Endothelial cell of umbilical vein (primary cell): ENCODE measurements at regions not wholly inside any gene's neighbourhood (a gene's known extent, or its start where the extent isn't known, plus 50 kb on each side); places are given as distances from the start of the nearest gene placed in this dataset.

ENCODE experiments used
- BruUV-seq: library from RNA; stranded (reverse); fragments of 400-500 nt; replicated peaks from 2 replicates; lab custom pipeline; 2021; lab: Mats Ljungman, UMichigan
- CTCF ChIA-PET: fragments of 300-600, 350-600 bp; sonication (Branson Sonifier 250); formaldehyde crosslinking; loops from one replicate; lab custom pipeline; 2021; ENCODE audit warnings: antibody characterized with exemption, inconsistent platforms; lab: Charles Lee
- POLR2A ChIA-PET: fragments of 300-600, 350-600 bp; sonication (Branson Sonifier 250); formaldehyde crosslinking; loops from one replicate; lab custom pipeline; 2021; ENCODE audit warnings: antibody characterized with exemption, inconsistent platforms; lab: Charles Lee
- DNase-seq: peaks from one replicate; pipeline ENCODE4 v3.0.0-alpha.2; 2011; ENCODE audit warnings: low read depth, low spot score
- FAIRE-seq: peaks from 2 replicates; lab custom pipeline; 2011; peaks lifted over from hg19 to GRCh38; lab: Jason Lieb, UNC
- H2AFZ ChIP-seq: 2 replicates; pipeline ENCODE4 v1.6.0; 2012; ENCODE audit warnings: low read depth, low read length, control low read depth, inconsistent platforms
- H3K27ac ChIP-seq: 2 replicates; pipeline ENCODE4 v1.5.1; 2011; ENCODE audit warnings: low read depth, mild to moderate bottlenecking, control low read depth, low read length, moderate library complexity; ENCODE audit not compliant: insufficient read depth
- H3K27me3 ChIP-seq, 2 experiments: 2 replicates each; pipeline versions ENCODE4 v1.6.0 to v1.6.1; 2011; ENCODE audit warnings: low read length in 2 of 2, mixed read lengths in 1 of 2; ENCODE audit not compliant: control insufficient read depth in 2 of 2, insufficient read depth in 2 of 2
- H3K36me3 ChIP-seq, 2 experiments: 2 replicates in 1 of 2; 3 replicates in 1 of 2; pipeline ENCODE4 v1.5.1; 2011; ENCODE audit warnings: low read length in 2 of 2, mild to moderate bottlenecking in 1 of 2, moderate library complexity in 1 of 2; ENCODE audit not compliant: control insufficient read depth in 2 of 2, insufficient read depth in 2 of 2; ENCODE audit errors: extremely low read depth in 1 of 2
- H3K4me1 ChIP-seq: 3 replicates; pipeline ENCODE4 v1.5.1; 2011; ENCODE audit warnings: mild to moderate bottlenecking, low read length; ENCODE audit not compliant: control insufficient read depth, insufficient read depth; ENCODE audit errors: extremely low read depth
- H3K4me2 ChIP-seq: 2 replicates; pipeline ENCODE4 v1.6.1; 2011; ENCODE audit warnings: low read length, control low read depth, mixed read lengths; ENCODE audit not compliant: insufficient read depth
- H3K4me3 ChIP-seq, 3 experiments: fragments of 200-600 bp in 1 of 3; sonication (generic), shearing (Covaris generic) in 1 of 3; replicated peaks in 1 of 3; 2 replicates each; pipeline ENCODE4 v1.5.1; 2011 to 2016; ENCODE audit warnings: control low read depth in 3 of 3, low read length in 3 of 3, mild to moderate bottlenecking in 2 of 3, inconsistent platforms in 1 of 3, low read depth in 1 of 3, moderate library complexity in 1 of 3; ENCODE audit not compliant: insufficient read depth in 1 of 3
- H3K79me2 ChIP-seq: 2 replicates; pipeline ENCODE4 v1.6.0; 2012; ENCODE audit warnings: low read length, inconsistent platforms; ENCODE audit not compliant: control insufficient read depth, insufficient read depth
- H3K9ac ChIP-seq: replicated peaks from 2 replicates; pipeline ENCODE3; 2011; ENCODE audit warnings: low read length, control low read depth; ENCODE audit not compliant: insufficient read depth; ENCODE audit errors: extremely low read depth
- H3K9me1 ChIP-seq: replicated peaks from 3 replicates; pipeline ENCODE4 v1.6.0; 2011; ENCODE audit warnings: mild to moderate bottlenecking, low read length; ENCODE audit not compliant: control insufficient read depth, insufficient read depth; ENCODE audit errors: extremely low read depth
- H3K9me3 ChIP-seq: replicated peaks from 2 replicates; pipeline ENCODE4 v1.5.1; 2012; ENCODE audit warnings: low read length, inconsistent platforms; ENCODE audit not compliant: control insufficient read depth, insufficient read depth
- H4K20me1 ChIP-seq: replicated peaks from 2 replicates; pipeline ENCODE3; 2011; ENCODE audit warnings: mild to moderate bottlenecking, low read length; ENCODE audit not compliant: control insufficient read depth, insufficient read depth; ENCODE audit errors: extremely low read depth
- EZH2 ChIP-seq: IDR thresholded peaks from 2 replicates; pipeline ENCODE4 v1.6.1; 2012; ENCODE audit warnings: borderline replicate concordance, low read depth, mild to moderate bottlenecking, moderate library complexity, low read length, inconsistent platforms; ENCODE audit not compliant: severe bottlenecking
- FOS ChIP-seq: IDR thresholded peaks from 2 replicates; pipeline ENCODE4 v1.6.1; 2011; ENCODE audit warnings: mild to moderate bottlenecking, low read length, moderate library complexity, borderline replicate concordance; ENCODE audit not compliant: insufficient read depth
- GATA2 ChIP-seq: IDR thresholded peaks from 2 replicates; pipeline ENCODE4 v1.7.0; 2011; ENCODE audit warnings: low read depth, mild to moderate bottlenecking, moderate library complexity, mixed read lengths, low read length; ENCODE audit not compliant: insufficient read length, insufficient read depth
- JUN ChIP-seq: IDR thresholded peaks from 2 replicates; pipeline ENCODE4 v1.6.1; 2011; ENCODE audit warnings: borderline replicate concordance, low read depth; ENCODE audit not compliant: insufficient read length, insufficient read depth
- MYC ChIP-seq: IDR thresholded peaks from one replicate; pipeline ENCODE4 v1.6.1; 2011; ENCODE audit warnings: mild to moderate bottlenecking, low read depth, low read length
- POLR2A ChIP-seq: IDR thresholded peaks from 2 replicates; pipeline ENCODE4 v1.6.1; 2012; ENCODE audit warnings: low read depth, mild to moderate bottlenecking, control low read depth, low read length
- POLR2AphosphoS5 ChIP-seq: IDR thresholded peaks from 2 replicates; pipeline ENCODE4 v1.6.1; 2012; ENCODE audit warnings: low read depth, mild to moderate bottlenecking, control low read depth, low read length, moderate library complexity; ENCODE audit not compliant: insufficient read depth
- dilution Hi-C: fragments of 300-500 bp; cut with MboI; formaldehyde crosslinking; loops from one replicate; pipeline ENCODE4 v1.15.0; 2019; ENCODE audit warnings: low sequenced_read_pairs; ENCODE audit not compliant: extremely low pct_ligation_motif_present
- intact Hi-C: fragments of 100-400 bp; cut with micrococcal nuclease; formaldehyde crosslinking; loops from one replicate; pipeline ENCODE4 v1.10.0; 2022
- TF ChIP-seq, protein P1 (sequence below): IDR thresholded peaks from 2 replicates; pipeline ENCODE4 v1.6.1; 2011; ENCODE audit not compliant: insufficient read depth, insufficient read length
- TF ChIP-seq, protein P2 (sequence below), 2 donors: IDR thresholded peaks; 1 replicate in 1 of 2; 2 replicates in 1 of 2; pipeline ENCODE4 v1.5.1; 2011; ENCODE audit warnings: low read length in 2 of 2, mild to moderate bottlenecking in 2 of 2, moderate library complexity in 2 of 2, control low read depth in 1 of 2, inconsistent platforms in 1 of 2, low read depth in 1 of 2; ENCODE audit not compliant: insufficient read depth in 1 of 2; ENCODE audit errors: extremely low read depth in 1 of 2

DNA sequence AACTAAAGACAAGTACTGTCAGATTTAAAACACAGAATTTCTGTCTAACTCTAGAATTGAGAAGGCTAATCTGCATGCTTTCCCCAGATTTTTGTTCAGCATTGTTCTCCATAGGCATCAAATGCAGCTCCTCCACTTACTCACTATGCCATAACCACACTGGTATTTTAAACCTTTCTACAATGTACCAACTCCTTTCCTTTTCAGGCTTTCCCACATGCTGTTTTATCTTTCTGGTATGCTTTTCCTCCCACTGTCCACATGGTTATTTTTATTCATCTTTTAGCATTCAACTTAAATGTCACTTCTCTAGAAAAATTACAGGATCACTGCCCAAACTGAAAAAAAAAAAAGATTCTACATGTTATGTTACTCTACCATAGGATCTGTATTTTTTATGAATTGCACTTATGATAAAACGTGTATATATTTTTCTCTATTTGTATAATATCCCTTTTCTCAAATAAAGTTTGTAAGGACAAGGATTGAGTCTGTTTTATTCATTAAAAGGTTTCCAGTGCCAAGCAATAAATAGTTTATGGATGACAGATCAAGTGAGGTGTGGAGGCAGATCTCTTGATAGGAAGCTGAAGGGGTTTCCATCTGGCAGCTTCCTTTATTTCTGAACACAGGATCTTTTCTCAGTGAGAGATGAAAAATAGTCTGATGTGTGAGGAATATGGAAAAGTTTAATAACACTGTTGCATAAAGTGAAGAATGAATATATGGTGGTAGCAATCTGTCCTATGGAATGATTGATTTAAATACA lies 1064.5 kb downstream of the ZPLD1 start:
- DNase-seq (no peak), FAIRE-seq (no peak)
- Histone ChIP-seq H3K27ac (no peak overlapping the region), H3K4me1 (no peaks in the 10 kb centered on the region), H3K27me3 (no peaks in the 10 kb centered on the region), H3K79me2 (no peaks in the 10 kb centered on the region), H3K4me3 (no peak overlapping the region), H3K9me3 (peaks cover 2% of the 10 kb centered on the region), H3K36me3 (no peaks in the 10 kb centered on the region), H3K9ac (no peak overlapping the region), H2AFZ (no peak overlapping the region), H3K4me2 (no peak overlapping the region), H3K9me1 (no peaks in the 10 kb centered on the region), H4K20me1 (no peaks in the 10 kb centered on the region)
- POLR2A ChIA-PET, result no interaction called here
- intact Hi-C loops (no loop called here), dilution Hi-C loops (no loop called here)
- TF ChIP-seq POLR2AphosphoS5, result no peak
- no peak for TF ChIP-seq FOS
- TF ChIP-seq, protein P1, sequence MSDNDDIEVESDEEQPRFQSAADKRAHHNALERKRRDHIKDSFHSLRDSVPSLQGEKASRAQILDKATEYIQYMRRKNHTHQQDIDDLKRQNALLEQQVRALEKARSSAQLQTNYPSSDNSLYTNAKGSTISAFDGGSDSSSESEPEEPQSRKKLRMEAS, result no peak
- no peak for TF ChIP-seq POLR2A
- TF ChIP-seq GATA2, result no peak
- TF ChIP-seq, protein P2, sequence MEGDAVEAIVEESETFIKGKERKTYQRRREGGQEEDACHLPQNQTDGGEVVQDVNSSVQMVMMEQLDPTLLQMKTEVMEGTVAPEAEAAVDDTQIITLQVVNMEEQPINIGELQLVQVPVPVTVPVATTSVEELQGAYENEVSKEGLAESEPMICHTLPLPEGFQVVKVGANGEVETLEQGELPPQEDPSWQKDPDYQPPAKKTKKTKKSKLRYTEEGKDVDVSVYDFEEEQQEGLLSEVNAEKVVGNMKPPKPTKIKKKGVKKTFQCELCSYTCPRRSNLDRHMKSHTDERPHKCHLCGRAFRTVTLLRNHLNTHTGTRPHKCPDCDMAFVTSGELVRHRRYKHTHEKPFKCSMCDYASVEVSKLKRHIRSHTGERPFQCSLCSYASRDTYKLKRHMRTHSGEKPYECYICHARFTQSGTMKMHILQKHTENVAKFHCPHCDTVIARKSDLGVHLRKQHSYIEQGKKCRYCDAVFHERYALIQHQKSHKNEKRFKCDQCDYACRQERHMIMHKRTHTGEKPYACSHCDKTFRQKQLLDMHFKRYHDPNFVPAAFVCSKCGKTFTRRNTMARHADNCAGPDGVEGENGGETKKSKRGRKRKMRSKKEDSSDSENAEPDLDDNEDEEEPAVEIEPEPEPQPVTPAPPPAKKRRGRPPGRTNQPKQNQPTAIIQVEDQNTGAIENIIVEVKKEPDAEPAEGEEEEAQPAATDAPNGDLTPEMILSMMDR (IDR thresholded peaks at IDR 0.05; ENCODE audit: extremely low read depth in 1 of 2, insufficient read depth in 1 of 2, low read depth in 1 of 2, low read length in 2 of 2), result no peak
- TF ChIP-seq EZH2, result no peak
- TF ChIP-seq MYC, result no peak
- no peak for TF ChIP-seq JUN
- no TSS peak for BruUV-seq
- CTCF ChIA-PET, result no interaction called here
